ENCODE measurements at regions not wholly inside any gene's neighbourhood (a gene's known extent, or its start where the extent isn't known, plus 50 kb on each side); places are given as distances from the start of the nearest gene placed in this dataset.

DNA sequence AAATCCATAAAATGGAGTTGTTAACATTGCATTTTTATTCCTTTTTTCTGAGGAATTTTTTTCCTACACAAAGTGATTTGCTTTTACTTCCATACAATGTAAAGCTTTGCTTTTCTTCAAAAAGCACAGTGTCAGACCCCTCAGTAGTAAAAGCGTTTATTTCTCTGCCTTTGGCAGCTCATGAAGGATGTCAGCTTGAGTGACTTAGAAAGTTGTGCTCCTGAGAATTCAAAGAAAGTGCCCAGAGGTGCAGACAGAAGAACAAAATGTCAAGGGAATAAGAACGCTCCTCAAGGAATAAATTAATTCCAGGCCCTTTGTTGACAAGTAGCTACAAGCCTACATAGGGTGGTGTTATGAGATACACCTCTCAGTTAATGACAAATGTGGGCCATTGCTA lies 369.3 kb upstream of the ADARB2 start:
- no peak for TF ChIP-seq EZH2phosphoT487 (IDR thresholded peaks at IDR 0.05; ENCODE audit: borderline replicate concordance, low read depth, low read length)
- TF ChIP-seq, protein P1, sequence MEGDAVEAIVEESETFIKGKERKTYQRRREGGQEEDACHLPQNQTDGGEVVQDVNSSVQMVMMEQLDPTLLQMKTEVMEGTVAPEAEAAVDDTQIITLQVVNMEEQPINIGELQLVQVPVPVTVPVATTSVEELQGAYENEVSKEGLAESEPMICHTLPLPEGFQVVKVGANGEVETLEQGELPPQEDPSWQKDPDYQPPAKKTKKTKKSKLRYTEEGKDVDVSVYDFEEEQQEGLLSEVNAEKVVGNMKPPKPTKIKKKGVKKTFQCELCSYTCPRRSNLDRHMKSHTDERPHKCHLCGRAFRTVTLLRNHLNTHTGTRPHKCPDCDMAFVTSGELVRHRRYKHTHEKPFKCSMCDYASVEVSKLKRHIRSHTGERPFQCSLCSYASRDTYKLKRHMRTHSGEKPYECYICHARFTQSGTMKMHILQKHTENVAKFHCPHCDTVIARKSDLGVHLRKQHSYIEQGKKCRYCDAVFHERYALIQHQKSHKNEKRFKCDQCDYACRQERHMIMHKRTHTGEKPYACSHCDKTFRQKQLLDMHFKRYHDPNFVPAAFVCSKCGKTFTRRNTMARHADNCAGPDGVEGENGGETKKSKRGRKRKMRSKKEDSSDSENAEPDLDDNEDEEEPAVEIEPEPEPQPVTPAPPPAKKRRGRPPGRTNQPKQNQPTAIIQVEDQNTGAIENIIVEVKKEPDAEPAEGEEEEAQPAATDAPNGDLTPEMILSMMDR (conservative IDR thresholded peaks at IDR 0.05; ENCODE audit: low read length): no peak
